Breast epithelium (tissue), 3 donors: ENCODE measurements at regions not wholly inside any gene's neighbourhood (a gene's known extent, or its start where the extent isn't known, plus 50 kb on each side); places are given as distances from the start of the nearest gene placed in this dataset.

Experiments
- POLR2A ChIP-seq: fragments of 450-650 bp; IDR thresholded peaks from one replicate; pipeline ENCODE4 v1.6.1; 2016; ENCODE audit warnings: antibody characterized with exemption, mild to moderate bottlenecking, moderate library complexity
- POLR2AphosphoS5 ChIP-seq, 3 donors: sonication (generic); formaldehyde crosslinking; IDR thresholded peaks; one replicate each; pipeline ENCODE4 v1.6.1; 2017; ENCODE audit warnings: antibody characterized with exemption in 3 of 3
- TF ChIP-seq, protein P1 (sequence below), 3 donors: fragments of 450-650 bp; IDR thresholded peaks; one replicate each; pipeline ENCODE4 v1.5.1; 2016 to 2017; ENCODE audit warnings: antibody characterized with exemption in 3 of 3, mild to moderate bottlenecking in 3 of 3, moderate library complexity in 3 of 3

DNA sequence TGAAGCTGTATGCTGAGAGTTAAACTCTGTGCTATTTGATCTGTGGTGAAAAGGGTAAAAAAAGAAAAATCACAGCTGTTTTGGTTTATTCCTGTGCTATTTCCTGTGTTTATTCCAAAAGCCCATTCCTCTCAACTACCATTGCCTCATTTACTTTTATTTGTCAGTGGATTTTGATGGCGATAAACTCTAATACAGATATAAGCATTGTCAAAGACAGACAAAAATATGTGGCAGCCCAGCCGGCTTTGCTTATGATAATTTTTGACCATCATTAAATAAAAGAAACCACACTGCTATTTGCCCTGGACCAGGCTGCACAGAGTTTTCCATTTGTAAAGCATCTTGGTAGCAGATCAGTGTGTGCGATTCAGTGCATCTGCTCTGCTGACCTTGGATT is 473.6 kb upstream of the ASIC2 start:
- TF ChIP-seq, protein P1, sequence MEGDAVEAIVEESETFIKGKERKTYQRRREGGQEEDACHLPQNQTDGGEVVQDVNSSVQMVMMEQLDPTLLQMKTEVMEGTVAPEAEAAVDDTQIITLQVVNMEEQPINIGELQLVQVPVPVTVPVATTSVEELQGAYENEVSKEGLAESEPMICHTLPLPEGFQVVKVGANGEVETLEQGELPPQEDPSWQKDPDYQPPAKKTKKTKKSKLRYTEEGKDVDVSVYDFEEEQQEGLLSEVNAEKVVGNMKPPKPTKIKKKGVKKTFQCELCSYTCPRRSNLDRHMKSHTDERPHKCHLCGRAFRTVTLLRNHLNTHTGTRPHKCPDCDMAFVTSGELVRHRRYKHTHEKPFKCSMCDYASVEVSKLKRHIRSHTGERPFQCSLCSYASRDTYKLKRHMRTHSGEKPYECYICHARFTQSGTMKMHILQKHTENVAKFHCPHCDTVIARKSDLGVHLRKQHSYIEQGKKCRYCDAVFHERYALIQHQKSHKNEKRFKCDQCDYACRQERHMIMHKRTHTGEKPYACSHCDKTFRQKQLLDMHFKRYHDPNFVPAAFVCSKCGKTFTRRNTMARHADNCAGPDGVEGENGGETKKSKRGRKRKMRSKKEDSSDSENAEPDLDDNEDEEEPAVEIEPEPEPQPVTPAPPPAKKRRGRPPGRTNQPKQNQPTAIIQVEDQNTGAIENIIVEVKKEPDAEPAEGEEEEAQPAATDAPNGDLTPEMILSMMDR (IDR thresholded peaks at IDR 0.05) = no peak
- TF ChIP-seq POLR2A (no peak), POLR2AphosphoS5 (IDR thresholded peaks at IDR 0.05) (no peak)
